ENCODE measurements at regions not wholly inside any gene's neighbourhood (a gene's known extent, or its start where the extent isn't known, plus 50 kb on each side); places are given as distances from the start of the nearest gene placed in this dataset.
A peak's percentile ranks its signal among the peaks of the same experiment; 100 is the strongest.

DNA sequence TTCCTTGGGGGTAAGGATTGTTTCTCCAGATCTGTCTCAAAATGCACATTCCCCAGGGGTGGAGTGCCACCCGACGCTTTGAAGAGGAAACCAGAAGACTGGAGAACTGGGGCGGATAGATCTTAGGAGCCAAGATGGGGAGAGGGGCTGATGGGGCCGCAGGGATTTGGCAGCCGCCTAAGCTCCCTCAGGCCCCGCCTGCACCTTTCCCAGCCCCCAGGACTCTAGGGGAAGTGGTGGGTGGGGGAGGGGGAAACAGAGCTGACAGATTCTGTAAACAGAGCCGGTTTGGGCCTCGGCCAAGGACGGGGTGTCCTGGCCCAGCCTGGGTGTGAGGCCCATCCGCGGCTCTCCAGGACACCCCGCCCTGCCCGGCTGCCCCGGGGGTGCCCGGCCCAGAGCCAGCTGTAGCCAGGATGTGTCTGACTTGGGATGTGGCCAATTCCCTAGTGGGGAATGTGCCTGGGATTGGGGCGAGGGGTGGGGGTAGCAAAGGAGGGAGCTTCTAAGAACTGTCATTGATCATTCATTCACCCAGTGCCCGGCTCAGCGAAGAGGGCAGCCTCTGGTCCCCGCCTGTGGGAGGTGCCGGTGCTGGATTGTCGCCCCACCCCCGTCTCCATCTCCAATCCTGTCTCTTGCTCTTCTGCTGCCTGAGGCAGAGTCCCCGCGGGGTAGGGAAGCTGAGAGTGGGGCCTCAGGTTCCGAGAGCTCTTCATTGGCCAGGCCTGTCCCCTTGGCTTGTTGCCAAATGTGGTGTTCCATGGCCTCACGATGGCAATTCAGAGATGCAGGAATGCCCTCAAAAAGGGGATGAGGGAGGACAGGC, 54.8 kb upstream of the CDKN2AIPNL start (continued):
- no peak for TF ChIP-seq TRIM25 (IDR thresholded peaks at IDR 0.05; ENCODE audit: borderline replicate concordance)
- TF ChIP-seq POLR2H (tag; IDR thresholded peaks at IDR 0.05; ENCODE audit: low read depth) = 0 out of 2 replicates have a peak, but pooled peaks have one; percentile 56
- TF ChIP-seq NFYB (IDR thresholded peaks at IDR 0.05; ENCODE audit: extremely low read depth, insufficient read length) = no peak
- no peak for TF ChIP-seq TCFL5 (CRISPR knock-in tag; conservative IDR thresholded peaks at IDR 0.05)
- peak; percentile 60 for TF ChIP-seq HNRNPLL (IDR thresholded peaks at IDR 0.05; ENCODE audit: low read depth, low read length, poor library complexity, severe bottlenecking)
- no peak for TF ChIP-seq NFE2 (IDR thresholded peaks at IDR 0.05; ENCODE audit: low read depth)
- TF ChIP-seq HNRNPK (IDR thresholded peaks at IDR 0.05; ENCODE audit: low read depth, low read length, poor library complexity, severe bottlenecking) = no peak
- TF ChIP-seq, protein P1, sequence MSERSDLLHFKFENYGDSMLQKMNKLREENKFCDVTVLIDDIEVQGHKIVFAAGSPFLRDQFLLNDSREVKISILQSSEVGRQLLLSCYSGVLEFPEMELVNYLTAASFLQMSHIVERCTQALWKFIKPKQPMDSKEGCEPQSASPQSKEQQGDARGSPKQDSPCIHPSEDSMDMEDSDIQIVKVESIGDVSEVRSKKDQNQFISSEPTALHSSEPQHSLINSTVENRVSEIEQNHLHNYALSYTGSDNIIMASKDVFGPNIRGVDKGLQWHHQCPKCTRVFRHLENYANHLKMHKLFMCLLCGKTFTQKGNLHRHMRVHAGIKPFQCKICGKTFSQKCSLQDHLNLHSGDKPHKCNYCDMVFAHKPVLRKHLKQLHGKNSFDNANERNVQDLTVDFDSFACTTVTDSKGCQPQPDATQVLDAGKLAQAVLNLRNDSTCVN (CRISPR knock-in tag; IDR thresholded peaks at IDR 0.05) = no peak
- no peak for TF ChIP-seq ZNF184 (CRISPR knock-in tag; IDR thresholded peaks at IDR 0.05)
- no peak for TF ChIP-seq ZFPM2 (CRISPR knock-in tag; IDR thresholded peaks at IDR 0.05)
- no peak for TF ChIP-seq FOXP4 (CRISPR knock-in tag; IDR thresholded peaks at IDR 0.05; ENCODE audit: borderline replicate concordance)
- TF ChIP-seq PHF20 (IDR thresholded peaks at IDR 0.05; ENCODE audit: partially characterized antibody) = no peak
- no peak for TF ChIP-seq ZBTB34 (CRISPR knock-in tag; IDR thresholded peaks at IDR 0.05)
- no peak for TF ChIP-seq ZNF134 (CRISPR knock-in tag; conservative IDR thresholded peaks at IDR 0.05)
- no peak for TF ChIP-seq ILF3 (IDR thresholded peaks at IDR 0.05; ENCODE audit: borderline replicate concordance)
- TF ChIP-seq MEIS2 (IDR thresholded peaks at IDR 0.05; ENCODE audit: partially characterized antibody) = peak; percentile 76
- no peak for TF ChIP-seq ID3 (CRISPR knock-in tag; IDR thresholded peaks at IDR 0.05)
- TF ChIP-seq ID3 (tag; IDR thresholded peaks at IDR 0.05) = no peak
- no peak for TF ChIP-seq DNMT1 (IDR thresholded peaks at IDR 0.05)
- TF ChIP-seq MBD2 (IDR thresholded peaks at IDR 0.05; ENCODE audit: borderline replicate concordance, low read depth) = no peak; the same call in 1 of the 2 replicates
- TF ChIP-seq ZNF263 (CRISPR knock-in tag; IDR thresholded peaks at IDR 0.05; ENCODE audit: borderline replicate concordance) = 0 out of 2 replicates have a peak, but pooled peaks have one; percentile 18
- TF ChIP-seq CXXC5 (CRISPR knock-in tag; IDR thresholded peaks at IDR 0.05) = no peak; the same call in 1 of the 2 replicates

All from K562 (cell line).